GM19324 (cell line): ENCODE measurements at regions not wholly inside any gene's neighbourhood (a gene's known extent, or its start where the extent isn't known, plus 50 kb on each side); places are given as distances from the start of the nearest gene placed in this dataset.

Source experiments
- ATAC-seq: cut with Tn5 transposase; IDR thresholded peaks from one replicate; pipeline ENCODE4 v1.9.1; 2021; ENCODE audit warnings: mild to moderate bottlenecking, moderate library complexity; ENCODE audit not compliant: unreplicated experiment, low FRiP score

GRCh38 chr6:144637541-144637940, 352.4 kb downstream of the UTRN start:
- ATAC-seq, result no peak

- ATAC-seq, result no peak
Measured at GRCh38 chr6:144639654-144640053, 354.5 kb downstream of the UTRN start.

- no peak for ATAC-seq
Measured at GRCh38 chr6:144641286-144641685, 356.2 kb downstream of the UTRN start.

GRCh38 chr6:144644776-144645175, 359.6 kb downstream of the UTRN start:
- no peak for ATAC-seq

GRCh38 chr6:144646093-144647056, 361.2 kb downstream of the UTRN start:
- no peak for ATAC-seq

- ATAC-seq, result no peak
Measured at GRCh38 chr6:144647406-144647964, 362.4 kb downstream of the UTRN start.

- no peak for ATAC-seq
Measured at GRCh38 chr6:144647971-144648651, 363.0 kb downstream of the UTRN start.

- no peak for ATAC-seq
Measured at GRCh38 chr6:144649085-144649484, 363.9 kb downstream of the UTRN start.

- ATAC-seq, result no peak
Measured at GRCh38 chr6:144651234-144651633, 366.1 kb downstream of the UTRN start.

- no peak for ATAC-seq
Measured at GRCh38 chr6:144652292-144652891, 367.3 kb downstream of the UTRN start.

GRCh38 chr6:144653885-144654505, 368.9 kb downstream of the UTRN start:
- peak; percentile 91 for ATAC-seq

GRCh38 chr6:144654506-144654905, 369.4 kb downstream of the UTRN start:
- peak; percentile 6 for ATAC-seq

GRCh38 chr6:144655376-144655775, 370.2 kb downstream of the UTRN start:
- no peak for ATAC-seq

GRCh38 chr6:144657691-144658090, 372.6 kb downstream of the UTRN start:
- no peak for ATAC-seq

GRCh38 chr6:144659202-144660182, 374.4 kb downstream of the UTRN start:
- peak; percentile 58 for ATAC-seq

- ATAC-seq, result no peak
Measured at GRCh38 chr6:144660561-144661115, 375.5 kb downstream of the UTRN start.

- ATAC-seq, result no peak
Measured at GRCh38 chr6:144661116-144661806, 376.1 kb downstream of the UTRN start.

GRCh38 chr6:144662812-144663365, 377.8 kb downstream of the UTRN start:
- ATAC-seq, result no peak
